Activated T-helper 17 cell treated with anti-CD3 and anti-CD28 coated beads, Interleukin-2, amount 50 U/mL, for 72 hours (primary cell): ENCODE measurements at regions not wholly inside any gene's neighbourhood (a gene's known extent, or its start where the extent isn't known, plus 50 kb on each side); places are given as distances from the start of the nearest gene placed in this dataset.

Experiments used
- ATAC-seq: fragments of 150-1000 bp; cut with Tn5 transposase; replicated peaks from 2 replicates; pipeline ENCODE4 v1.10.0; 2021; ENCODE audit warnings: mild to moderate bottlenecking, moderate library complexity
- H3K27ac Mint-ChIP-seq: one replicate; pipeline ENCODE4 v1.8.0; 2022; ENCODE audit warnings: mixed read lengths
- H3K27me3 Mint-ChIP-seq: one replicate; pipeline ENCODE4 v1.8.0; 2022; ENCODE audit warnings: mixed read lengths
- H3K36me3 Mint-ChIP-seq: one replicate; pipeline ENCODE4 v1.8.0; 2022; ENCODE audit warnings: low read depth, mild to moderate bottlenecking, mixed read lengths
- H3K4me1 Mint-ChIP-seq: one replicate; pipeline ENCODE4 v1.8.0; 2022; ENCODE audit warnings: mixed read lengths
- H3K4me3 Mint-ChIP-seq: one replicate; pipeline ENCODE4 v1.8.0; 2022; ENCODE audit warnings: mild to moderate bottlenecking, mixed read lengths
- H3K9me3 Mint-ChIP-seq: one replicate; pipeline ENCODE4 v1.8.0; 2022; ENCODE audit warnings: mixed read lengths

- peaks cover 7% of the 10 kb centered on the region for H3K9me3 Mint-ChIP-seq
- no peak overlapping the region for H3K4me3 Mint-ChIP-seq
- peaks cover 41% of the 10 kb centered on the region for H3K27me3 Mint-ChIP-seq
- H3K36me3 Mint-ChIP-seq = no peaks in the 10 kb centered on the region
- no peak overlapping the region for H3K27ac Mint-ChIP-seq
- ATAC-seq = no peak
- H3K4me1 Mint-ChIP-seq = no peaks in the 10 kb centered on the region
Measured at GRCh38 chr14:96661244-96661969, 135.8 kb upstream of the VRK1 start.

DNA sequence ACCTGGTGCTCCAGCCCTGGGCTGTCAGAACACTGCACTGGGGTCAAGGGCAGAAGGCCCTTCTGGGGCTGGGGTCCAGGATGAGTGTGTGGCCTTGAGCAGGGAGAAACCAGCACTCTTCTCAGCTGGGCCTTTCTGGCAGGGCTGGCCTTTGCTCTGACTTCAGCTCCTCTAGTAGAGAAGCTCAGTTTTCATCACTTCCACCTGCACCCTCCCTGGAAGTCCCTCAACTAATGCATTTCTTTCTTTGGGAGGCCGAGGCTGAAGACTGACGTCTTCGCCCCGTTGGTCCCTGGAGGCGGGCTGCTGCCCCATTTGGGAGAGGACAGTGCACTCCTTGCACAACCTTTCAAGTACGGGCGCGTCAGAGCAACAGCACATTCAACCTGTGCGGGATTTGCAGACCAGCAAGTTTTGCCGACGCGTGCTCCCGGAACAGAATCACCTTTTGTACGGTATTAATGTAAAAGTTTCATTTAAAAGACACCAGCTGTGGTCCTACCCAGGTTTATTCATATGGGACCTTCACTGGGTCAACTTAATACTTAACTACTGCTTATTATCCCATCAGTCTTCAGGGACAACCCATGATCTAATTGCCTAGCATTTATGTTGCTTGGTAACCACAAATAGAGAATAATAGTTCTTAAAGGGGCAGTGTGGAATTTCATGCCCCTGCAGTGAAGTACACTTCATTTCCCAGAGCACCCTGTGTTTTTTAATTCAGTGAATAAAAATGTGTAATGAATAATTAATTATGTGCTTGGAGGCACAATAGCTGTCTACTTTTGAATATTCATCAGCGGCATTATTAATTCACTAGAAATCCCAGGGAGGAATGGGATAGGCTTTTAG, 134.8 kb upstream of the VRK1 start:
- Mint-ChIP-seq H3K36me3 (no peaks in the 10 kb centered on the region), H3K4me1 (no peaks in the 10 kb centered on the region), H3K9me3 (peaks cover 5% of the 10 kb centered on the region), H3K27me3 (peaks cover 38% of the 10 kb centered on the region), H3K27ac (no peak overlapping the region), H3K4me3 (no peak overlapping the region)
- no peak for ATAC-seq

DNA sequence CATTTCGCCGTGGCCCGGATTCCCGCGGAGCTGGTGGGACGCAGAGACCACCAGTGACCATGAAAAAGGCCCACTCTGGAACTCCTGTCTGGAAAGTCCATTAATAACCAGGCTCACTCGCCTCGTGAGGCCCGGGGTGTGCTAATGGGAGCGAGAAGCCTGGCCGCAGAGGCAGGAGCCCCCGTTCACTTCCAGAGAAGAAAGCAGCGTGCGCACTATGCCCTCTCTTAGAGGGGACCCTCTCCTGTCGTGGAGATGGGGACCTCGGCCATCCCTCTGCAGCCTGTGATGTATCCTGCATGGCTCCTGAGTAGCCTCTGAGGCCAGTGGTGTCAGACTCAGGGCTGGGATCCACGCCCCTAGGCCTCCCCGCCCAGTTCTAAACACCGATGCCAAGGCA, 134.1 kb upstream of the VRK1 start:
- H3K4me1 Mint-ChIP-seq = no peaks in the 10 kb centered on the region

GRCh38 chr14:96663491-96664067, 133.6 kb upstream of the VRK1 start:
- no peak overlapping the region for H3K4me3 Mint-ChIP-seq
- no peaks in the 10 kb centered on the region for H3K9me3 Mint-ChIP-seq
- no peak for ATAC-seq
- no peaks in the 10 kb centered on the region for H3K4me1 Mint-ChIP-seq
- H3K36me3 Mint-ChIP-seq = no peaks in the 10 kb centered on the region
- H3K27me3 Mint-ChIP-seq = peaks cover 37% of the 10 kb centered on the region
- H3K27ac Mint-ChIP-seq = no peak overlapping the region

More for the DNA sequence above, 134.1 kb upstream of the VRK1 start:
- Mint-ChIP-seq H3K4me3 (no peak overlapping the region), H3K27me3 (peaks cover 37% of the 10 kb centered on the region), H3K36me3 (no peaks in the 10 kb centered on the region), H3K9me3 (no peaks in the 10 kb centered on the region), H3K27ac (no peak overlapping the region)
- no peak for ATAC-seq

GRCh38 chr14:96666088-96666487, 131.1 kb upstream of the VRK1 start:
- no peaks in the 10 kb centered on the region for H3K4me1 Mint-ChIP-seq
- H3K27me3 Mint-ChIP-seq = peaks cover 30% of the 10 kb centered on the region
- no peaks in the 10 kb centered on the region for H3K9me3 Mint-ChIP-seq
- no peak for ATAC-seq
- no peak overlapping the region for H3K27ac Mint-ChIP-seq
- H3K4me3 Mint-ChIP-seq = no peak overlapping the region
- no peaks in the 10 kb centered on the region for H3K36me3 Mint-ChIP-seq

DNA sequence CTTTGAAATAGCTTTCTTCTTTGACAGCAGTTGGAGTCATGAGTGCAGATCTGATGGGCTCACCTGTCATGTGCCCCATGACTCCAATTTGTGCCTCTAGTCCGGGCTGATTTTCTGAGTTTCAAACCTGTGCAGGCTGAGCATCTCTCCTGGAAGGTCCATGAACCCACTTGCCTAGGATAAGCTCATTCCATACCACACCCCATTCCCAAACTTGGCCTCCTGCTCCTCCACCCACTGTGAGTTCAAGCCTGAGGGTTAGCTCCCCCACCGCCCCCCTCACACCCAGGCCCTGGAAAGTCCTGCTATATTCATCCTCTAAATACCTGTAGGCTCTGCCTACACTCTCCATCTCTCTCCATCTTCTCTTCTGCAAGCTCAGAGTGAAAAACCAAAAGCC, 126.8 kb upstream of the VRK1 start:
- peaks cover 40% of the 10 kb centered on the region for H3K27me3 Mint-ChIP-seq
- H3K4me3 Mint-ChIP-seq = no peak overlapping the region
- H3K9me3 Mint-ChIP-seq = no peaks in the 10 kb centered on the region
- H3K36me3 Mint-ChIP-seq = no peaks in the 10 kb centered on the region
- ATAC-seq = no peak
- no peak overlapping the region for H3K27ac Mint-ChIP-seq
- H3K4me1 Mint-ChIP-seq = no peaks in the 10 kb centered on the region

- no peaks in the 10 kb centered on the region for H3K4me1 Mint-ChIP-seq
- peaks cover 35% of the 10 kb centered on the region for H3K27me3 Mint-ChIP-seq
- H3K36me3 Mint-ChIP-seq = no peaks in the 10 kb centered on the region
- H3K9me3 Mint-ChIP-seq = no peaks in the 10 kb centered on the region
- no peak overlapping the region for H3K27ac Mint-ChIP-seq
- H3K4me3 Mint-ChIP-seq = no peak overlapping the region
- no peak for ATAC-seq
Measured at GRCh38 chr14:96671218-96671617, 126.0 kb upstream of the VRK1 start.

- ATAC-seq = no peak
Measured at GRCh38 chr14:96673706-96674105, 123.5 kb upstream of the VRK1 start.

DNA sequence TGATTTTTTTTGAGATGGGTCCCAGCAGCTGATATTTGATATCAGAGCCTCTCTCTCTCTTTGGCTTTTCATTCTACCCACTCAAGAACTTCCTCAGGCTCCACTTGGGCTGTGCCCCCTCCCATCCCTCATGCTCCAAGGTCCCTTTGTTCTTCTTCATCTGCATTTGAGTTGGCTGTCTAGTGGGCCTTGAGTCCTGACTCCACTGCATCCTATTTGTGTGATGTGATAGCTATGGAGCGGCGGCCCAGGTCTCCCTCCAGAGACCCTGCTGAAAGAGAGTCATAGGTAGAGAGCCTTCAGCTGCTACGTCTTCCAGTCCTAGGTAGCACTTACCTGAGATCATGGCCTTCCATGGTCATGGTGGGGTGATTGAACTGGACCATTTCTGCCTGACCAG, 123.1 kb upstream of the VRK1 start:
- Mint-ChIP-seq H3K4me1 (no peaks in the 10 kb centered on the region), H3K4me3 (no peak overlapping the region), H3K27ac (no peak overlapping the region), H3K36me3 (no peaks in the 10 kb centered on the region), H3K9me3 (no peaks in the 10 kb centered on the region), H3K27me3 (peaks cover 40% of the 10 kb centered on the region)
- ATAC-seq = no peak

More at GRCh38 chr14:96673706-96674105, 123.5 kb upstream of the VRK1 start:
- Mint-ChIP-seq H3K4me3 (no peak overlapping the region), H3K27me3 (peaks cover 40% of the 10 kb centered on the region), H3K4me1 (no peaks in the 10 kb centered on the region), H3K9me3 (no peaks in the 10 kb centered on the region), H3K36me3 (no peaks in the 10 kb centered on the region), H3K27ac (no peak overlapping the region)

GRCh38 chr14:96676166-96676565, 121.0 kb upstream of the VRK1 start:
- no peaks in the 10 kb centered on the region for H3K9me3 Mint-ChIP-seq
- H3K4me1 Mint-ChIP-seq = no peaks in the 10 kb centered on the region
- H3K27me3 Mint-ChIP-seq = peaks cover 41% of the 10 kb centered on the region
- H3K36me3 Mint-ChIP-seq = no peaks in the 10 kb centered on the region
- no peak overlapping the region for H3K4me3 Mint-ChIP-seq
- ATAC-seq = no peak
- H3K27ac Mint-ChIP-seq = no peak overlapping the region

- no peak overlapping the region for H3K4me3 Mint-ChIP-seq
- no peak overlapping the region for H3K27ac Mint-ChIP-seq
Measured at GRCh38 chr14:96681829-96682228, 115.4 kb upstream of the VRK1 start.

GRCh38 chr14:96682401-96682800, 114.8 kb upstream of the VRK1 start:
- no peaks in the 10 kb centered on the region for H3K9me3 Mint-ChIP-seq
- no peaks in the 10 kb centered on the region for H3K36me3 Mint-ChIP-seq
- ATAC-seq = no peak
- H3K4me1 Mint-ChIP-seq = no peaks in the 10 kb centered on the region
- H3K27ac Mint-ChIP-seq = no peak overlapping the region
- peaks cover 32% of the 10 kb centered on the region for H3K27me3 Mint-ChIP-seq
- H3K4me3 Mint-ChIP-seq = no peak overlapping the region

More at GRCh38 chr14:96681829-96682228, 115.4 kb upstream of the VRK1 start:
- Mint-ChIP-seq H3K36me3 (no peaks in the 10 kb centered on the region), H3K9me3 (no peaks in the 10 kb centered on the region), H3K4me1 (no peaks in the 10 kb centered on the region), H3K27me3 (peaks cover 36% of the 10 kb centered on the region)
- no peak for ATAC-seq

GRCh38 chr14:96683562-96684289, 113.5 kb upstream of the VRK1 start:
- H3K27ac Mint-ChIP-seq = no peak overlapping the region
- no peaks in the 10 kb centered on the region for H3K9me3 Mint-ChIP-seq
- H3K4me1 Mint-ChIP-seq = no peaks in the 10 kb centered on the region
- no peaks in the 10 kb centered on the region for H3K36me3 Mint-ChIP-seq
- peak; percentile 45 for ATAC-seq
- peaks cover 25% of the 10 kb centered on the region for H3K27me3 Mint-ChIP-seq
- no peak overlapping the region for H3K4me3 Mint-ChIP-seq

GRCh38 chr14:96686126-96686525, 111.1 kb upstream of the VRK1 start:
- ATAC-seq = no peak
- Mint-ChIP-seq H3K27ac (no peak overlapping the region), H3K36me3 (no peaks in the 10 kb centered on the region), H3K4me3 (no peak overlapping the region), H3K27me3 (peaks cover 19% of the 10 kb centered on the region), H3K9me3 (no peaks in the 10 kb centered on the region), H3K4me1 (no peaks in the 10 kb centered on the region)
